ENCODE measurements at regions not wholly inside any gene's neighbourhood (a gene's known extent, or its start where the extent isn't known, plus 50 kb on each side); places are given as distances from the start of the nearest gene placed in this dataset.
"Not testable (repeated sequence)": the region's sequence is repeated elsewhere in the genome, so short reads cannot be mapped to it uniquely, and the experiment has no call there.

DNA sequence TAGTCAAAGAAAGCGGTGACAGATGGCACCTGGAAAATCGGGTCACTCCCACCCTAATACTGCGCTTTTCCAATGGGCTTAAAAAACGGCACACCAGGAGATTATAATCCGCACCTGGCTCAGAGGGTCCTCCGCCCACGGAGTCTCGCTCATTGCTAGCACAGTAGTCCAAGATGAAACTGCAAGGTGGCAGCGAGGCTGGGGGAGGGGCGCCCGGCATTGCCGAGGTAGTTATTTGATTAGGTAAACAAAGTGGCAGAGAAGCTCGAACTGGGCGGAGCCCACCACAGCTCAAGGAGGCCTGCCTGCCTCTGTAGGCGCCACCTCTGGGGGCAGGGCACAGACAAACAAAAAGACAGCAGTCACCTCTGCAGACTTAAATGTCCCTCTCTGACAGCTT is 521.1 kb downstream of the ETNK1 start:
- not testable (repeated sequence) for H3K36me3 Mint-ChIP-seq (ENCODE audit: insufficient read depth); DNase-seq; H3K4me1 Mint-ChIP-seq (ENCODE audit: low read depth in 2 of 2); ATAC-seq (replicated peaks); H3K27me3 Mint-ChIP-seq; H3K4me3 Mint-ChIP-seq; H3K27ac Mint-ChIP-seq
- peaks cover 8 to 24% of the 10 kb centered on the region in 2 donors for H3K9me3 Mint-ChIP-seq

- H3K4me3 Mint-ChIP-seq = no peak overlapping the region
- ATAC-seq (replicated peaks) (no peak), DNase-seq (no peak)
- no peaks in the 10 kb centered on the region for H3K9me3 Mint-ChIP-seq
- peaks cover 0 to 9% of the 10 kb centered on the region in 2 donors for H3K27me3 Mint-ChIP-seq
- no peaks in the 10 kb centered on the region for H3K4me1 Mint-ChIP-seq (ENCODE audit: low read depth in 2 of 2)
- H3K36me3 Mint-ChIP-seq (ENCODE audit: insufficient read depth) = peaks cover 2% of the 10 kb centered on the region
- no peak overlapping the region for H3K27ac Mint-ChIP-seq
Observed at GRCh38 chr12:23168459-23168858, 543.5 kb downstream of the ETNK1 start.

- Mint-ChIP-seq H3K9me3 (no peaks in the 10 kb centered on the region), H3K36me3 (ENCODE audit: insufficient read depth) (no peaks in the 10 kb centered on the region), H3K27ac (no peak overlapping the region), H3K27me3 (peaks cover 0 to 9% of the 10 kb centered on the region in 2 donors), H3K4me1 (ENCODE audit: low read depth in 2 of 2) (no peaks in the 10 kb centered on the region), H3K4me3 (no peak overlapping the region)
- DNase-seq (no peak), ATAC-seq (replicated peaks) (no peak)
Observed at GRCh38 chr12:23169012-23169695, 544.2 kb downstream of the ETNK1 start.

DNA sequence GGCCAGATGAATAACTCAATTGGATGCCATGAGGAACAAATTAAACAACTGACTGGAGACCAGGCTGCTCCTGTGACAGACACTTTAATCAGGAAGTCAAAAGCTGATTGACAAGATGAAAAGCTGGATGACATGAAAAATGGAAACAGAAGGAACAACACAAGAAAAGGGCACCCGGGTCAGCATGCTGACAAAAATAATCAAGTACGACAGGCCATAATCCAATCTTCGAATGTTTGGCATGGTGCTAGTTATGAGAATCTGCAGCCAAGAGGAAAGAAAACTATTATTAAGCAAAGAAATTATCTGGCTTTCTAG is 544.7 kb downstream of the ETNK1 start:
- Mint-ChIP-seq H3K27me3 (peaks cover 0 to 9% of the 10 kb centered on the region in 2 donors), H3K4me3 (no peak overlapping the region), H3K27ac (no peak overlapping the region), H3K9me3 (no peaks in the 10 kb centered on the region), H3K36me3 (ENCODE audit: insufficient read depth) (no peaks in the 10 kb centered on the region), H3K4me1 (ENCODE audit: low read depth in 2 of 2) (no peaks in the 10 kb centered on the region)
- no peak for DNase-seq
- no peak for ATAC-seq (replicated peaks)

GRCh38 chr12:23174917-23175316 is 549.9 kb downstream of the ETNK1 start:
- no peak overlapping the region for H3K27ac Mint-ChIP-seq
- no peaks in the 10 kb centered on the region for H3K4me1 Mint-ChIP-seq (ENCODE audit: low read depth in 2 of 2)
- no peaks in the 10 kb centered on the region for H3K9me3 Mint-ChIP-seq
- DNase-seq (no peak), ATAC-seq (replicated peaks) (no peak)
- H3K4me3 Mint-ChIP-seq = no peak overlapping the region
- H3K27me3 Mint-ChIP-seq = peaks cover 0 to 9% of the 10 kb centered on the region in 2 donors
- no peaks in the 10 kb centered on the region for H3K36me3 Mint-ChIP-seq (ENCODE audit: insufficient read depth)

DNA sequence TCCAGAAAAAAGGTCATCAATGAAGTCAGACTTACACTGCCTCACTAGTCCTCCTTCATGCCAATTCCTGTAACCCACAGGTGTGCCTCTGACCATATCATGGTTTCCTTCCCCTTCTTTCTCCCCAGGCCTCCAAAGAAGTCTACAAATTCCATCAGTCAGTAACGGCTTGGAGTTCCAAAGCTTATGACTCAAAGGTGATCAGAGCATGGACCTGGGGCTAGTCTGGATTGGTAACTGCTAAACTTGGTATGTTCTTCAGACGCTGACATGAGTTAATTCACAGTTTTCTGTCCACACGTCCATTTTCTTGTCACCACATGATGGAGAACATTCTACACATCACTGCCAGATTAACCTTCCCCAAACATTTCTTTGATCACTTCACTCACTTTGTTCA is 560.4 kb downstream of the ETNK1 start:
- Mint-ChIP-seq H3K27ac (no peak overlapping the region), H3K36me3 (ENCODE audit: insufficient read depth) (no peaks in the 10 kb centered on the region), H3K27me3 (peaks cover 0 to 13% of the 10 kb centered on the region in 2 donors), H3K4me3 (no peak overlapping the region), H3K4me1 (ENCODE audit: low read depth in 2 of 2) (peaks cover 0 to 3% of the 10 kb centered on the region in 2 donors), H3K9me3 (no peaks in the 10 kb centered on the region)
- ATAC-seq (replicated peaks) = no peak
- no peak for DNase-seq

DNA sequence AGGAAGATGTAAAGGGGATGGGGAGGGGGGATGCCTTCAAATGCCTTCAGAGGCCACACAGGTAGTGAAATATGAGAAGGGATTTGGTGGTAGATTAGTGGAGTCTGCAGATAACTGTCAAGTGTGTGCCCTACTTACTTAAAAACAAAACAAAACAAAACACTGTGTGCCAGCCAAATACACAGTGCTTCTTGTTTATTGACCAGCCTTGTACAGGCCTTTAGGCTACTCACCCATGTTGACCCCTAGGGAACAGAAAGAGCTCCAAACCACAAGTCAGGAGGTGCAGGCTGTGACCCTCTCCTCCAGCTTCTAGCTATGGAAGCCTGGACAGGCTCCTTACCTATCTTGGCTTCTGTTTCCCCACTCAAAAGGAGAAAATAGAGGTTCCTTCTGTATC is 562.0 kb downstream of the ETNK1 start:
- Mint-ChIP-seq H3K27me3 (peaks cover 0 to 13% of the 10 kb centered on the region in 2 donors), H3K36me3 (ENCODE audit: insufficient read depth) (no peaks in the 10 kb centered on the region), H3K4me3 (no peak overlapping the region)

GRCh38 chr12:23193552-23193951 is 568.6 kb downstream of the ETNK1 start:
- Mint-ChIP-seq H3K4me1 (ENCODE audit: low read depth in 2 of 2) (no peaks in the 10 kb centered on the region), H3K9me3 (no peaks in the 10 kb centered on the region), H3K27me3 (peaks cover 1 to 6% of the 10 kb centered on the region in 2 donors), H3K36me3 (ENCODE audit: insufficient read depth) (no peaks in the 10 kb centered on the region), H3K27ac (no peak overlapping the region), H3K4me3 (no peak overlapping the region)
- ATAC-seq (replicated peaks) (no peak), DNase-seq (no peak)

More for the DNA sequence above, 562.0 kb downstream of the ETNK1 start:
- Mint-ChIP-seq H3K4me1 (ENCODE audit: low read depth in 2 of 2) (peaks cover 0 to 3% of the 10 kb centered on the region in 2 donors), H3K9me3 (no peaks in the 10 kb centered on the region), H3K27ac (no peak overlapping the region)
- DNase-seq = no peak
- ATAC-seq (replicated peaks) = no peak

GRCh38 chr12:23197266-23197665 is 572.3 kb downstream of the ETNK1 start:
- no peak for ATAC-seq (replicated peaks)
- DNase-seq = no peak
- no peak overlapping the region for H3K4me3 Mint-ChIP-seq
- no peak overlapping the region for H3K27ac Mint-ChIP-seq
- H3K9me3 Mint-ChIP-seq = no peaks in the 10 kb centered on the region
- no peaks in the 10 kb centered on the region for H3K4me1 Mint-ChIP-seq (ENCODE audit: low read depth in 2 of 2)
- peaks cover 0 to 11% of the 10 kb centered on the region in 2 donors for H3K27me3 Mint-ChIP-seq
- no peaks in the 10 kb centered on the region for H3K36me3 Mint-ChIP-seq (ENCODE audit: insufficient read depth)

DNA sequence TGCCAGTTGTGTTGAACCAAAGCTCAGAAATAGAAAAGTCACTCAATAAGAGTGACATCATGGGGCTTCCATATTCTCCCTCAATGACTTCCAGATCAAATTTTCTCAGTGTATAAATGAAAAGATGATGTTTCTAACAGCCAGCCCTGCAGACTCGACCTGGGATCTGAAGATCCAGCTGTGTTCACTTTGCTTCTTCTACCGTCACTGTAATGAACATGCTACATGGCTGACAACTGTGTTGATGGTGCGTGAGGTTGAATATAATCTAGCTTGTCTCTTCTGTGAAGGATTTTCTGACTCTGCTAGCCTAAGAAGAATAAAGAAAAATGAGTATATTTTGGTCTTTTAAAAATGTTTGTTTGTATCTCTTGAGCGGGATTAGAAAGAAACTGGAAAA is 577.8 kb downstream of the ETNK1 start:
- Mint-ChIP-seq H3K4me3 (no peak overlapping the region), H3K4me1 (ENCODE audit: low read depth in 2 of 2) (no peaks in the 10 kb centered on the region), H3K27ac (no peak overlapping the region), H3K9me3 (no peaks in the 10 kb centered on the region), H3K36me3 (ENCODE audit: insufficient read depth) (no peaks in the 10 kb centered on the region), H3K27me3 (peaks cover 0 to 5% of the 10 kb centered on the region in 2 donors)
- ATAC-seq (replicated peaks) (no peak), DNase-seq (no peak)

DNA sequence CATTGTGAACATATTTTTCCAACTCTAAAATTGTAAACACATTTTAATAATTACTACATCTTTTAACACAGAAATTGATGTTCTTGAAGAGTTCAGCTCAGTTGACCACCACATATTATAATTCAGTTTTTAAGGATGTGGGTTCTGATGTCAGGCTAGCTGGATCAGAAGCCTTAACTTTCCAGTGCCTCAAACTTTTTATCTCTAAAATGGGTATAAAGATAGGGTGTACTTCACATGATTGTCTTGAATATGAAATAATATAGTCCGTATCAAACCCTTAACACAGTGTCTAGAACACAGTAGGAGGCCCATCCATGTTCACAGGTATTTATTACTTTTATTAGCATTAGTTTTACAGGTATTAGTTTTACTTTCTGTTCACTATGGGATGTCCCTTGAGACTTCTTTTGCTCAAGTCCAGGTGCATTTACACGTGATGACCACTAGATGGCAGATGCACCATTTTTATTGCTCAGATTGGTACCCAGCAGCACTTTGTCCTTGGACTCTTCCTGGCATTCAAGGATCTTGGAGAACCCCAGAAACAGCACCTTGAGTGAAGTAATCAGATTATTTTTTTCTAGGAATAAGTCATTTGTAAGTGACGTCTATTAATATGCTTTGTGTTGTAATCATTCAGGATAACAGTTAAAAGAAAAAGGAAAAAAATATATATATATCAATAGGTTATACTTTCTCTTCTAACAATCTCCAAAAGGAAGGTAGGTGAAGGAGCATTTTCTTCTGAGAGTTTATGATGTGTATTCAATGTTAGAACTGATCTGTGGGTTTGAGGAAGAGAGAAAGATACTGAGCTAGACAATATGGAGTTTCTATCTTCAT is 580.2 kb downstream of the ETNK1 start:
- no peaks in the 10 kb centered on the region for H3K4me1 Mint-ChIP-seq (ENCODE audit: low read depth in 2 of 2)
- peak in 1 of 3 experiments; percentile 9 for DNase-seq
- H3K9me3 Mint-ChIP-seq = no peaks in the 10 kb centered on the region
- peak; percentile 72 for ATAC-seq (replicated peaks)
- H3K4me3 Mint-ChIP-seq = no peak overlapping the region
- no peaks in the 10 kb centered on the region for H3K27me3 Mint-ChIP-seq
- no peak overlapping the region for H3K27ac Mint-ChIP-seq
- no peaks in the 10 kb centered on the region for H3K36me3 Mint-ChIP-seq (ENCODE audit: insufficient read depth)

- DNase-seq (no peak), ATAC-seq (replicated peaks) (no peak)
- Mint-ChIP-seq H3K27me3 (no peaks in the 10 kb centered on the region), H3K4me1 (ENCODE audit: low read depth in 2 of 2) (no peaks in the 10 kb centered on the region), H3K4me3 (no peak overlapping the region), H3K36me3 (ENCODE audit: insufficient read depth) (no peaks in the 10 kb centered on the region), H3K27ac (no peak overlapping the region), H3K9me3 (peaks cover under 1 to 2% of the 10 kb centered on the region in 2 donors)
Observed at GRCh38 chr12:23209793-23210192, 584.8 kb downstream of the ETNK1 start.

DNA sequence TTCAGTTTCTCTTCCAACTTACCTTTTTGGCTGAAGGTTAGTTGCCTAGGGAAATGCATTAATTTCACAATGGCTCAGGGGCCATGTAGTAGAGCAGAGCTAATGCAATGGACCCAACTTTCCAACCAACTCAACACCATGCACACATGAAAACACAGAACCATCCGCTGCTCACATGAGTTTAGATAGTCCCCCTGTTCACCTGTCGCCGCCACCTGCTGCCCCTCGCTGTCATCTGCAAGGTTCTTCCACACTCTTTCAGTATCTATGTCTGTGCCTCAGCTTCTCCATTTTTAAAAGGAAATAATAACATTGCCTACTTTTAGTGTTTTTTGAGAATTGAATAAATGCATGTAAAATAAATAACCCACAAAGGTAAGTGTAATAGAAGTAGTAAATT is 585.6 kb downstream of the ETNK1 start:
- Mint-ChIP-seq H3K36me3 (ENCODE audit: insufficient read depth) (no peaks in the 10 kb centered on the region), H3K4me3 (no peak overlapping the region), H3K9me3 (peaks cover 8 to 10% of the 10 kb centered on the region in 2 donors), H3K4me1 (ENCODE audit: low read depth in 2 of 2) (no peaks in the 10 kb centered on the region), H3K27ac (no peak overlapping the region), H3K27me3 (no peaks in the 10 kb centered on the region)
- DNase-seq (no peak), ATAC-seq (replicated peaks) (no peak)
